Hematopoietic multipotent progenitor cell (in vitro differentiated cells): ENCODE measurements at regions not wholly inside any gene's neighbourhood (a gene's known extent, or its start where the extent isn't known, plus 50 kb on each side); places are given as distances from the start of the nearest gene placed in this dataset.

Experiments
- DNase-seq, 3 donors: peaks; one replicate each; pipeline ENCODE4 v3.0.0-alpha.2; 2011 to 2015; ENCODE audit warnings: low read depth in 2 of 3, low spot score in 2 of 3

- no peak for DNase-seq
Measured at GRCh38 chr4:59831746-59832145, 1368.4 kb upstream of the ADGRL3 start.

GRCh38 chr4:59834943-59835342 is 1365.2 kb upstream of the ADGRL3 start:
- no peak for DNase-seq

GRCh38 chr4:59837751-59838150 is 1362.4 kb upstream of the ADGRL3 start:
- no peak for DNase-seq

DNA sequence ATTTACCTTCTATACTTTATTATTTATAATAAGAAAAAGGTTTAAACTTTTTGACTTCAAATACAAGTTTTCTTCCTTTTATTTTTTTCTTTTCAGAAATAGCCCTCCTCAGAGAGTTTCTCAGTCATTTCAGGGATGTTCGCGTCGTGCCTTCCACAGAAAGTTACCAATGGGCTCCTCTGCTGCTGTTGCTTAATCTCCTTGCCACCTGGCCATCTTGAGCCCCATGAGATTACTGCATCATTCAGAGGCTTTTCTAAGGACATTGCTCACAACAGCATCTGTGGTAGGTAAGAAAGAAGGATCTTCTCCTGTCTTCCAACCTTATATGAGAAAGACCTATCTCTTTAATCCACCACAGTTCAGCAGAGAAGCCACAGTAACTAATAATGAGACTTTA is 1361.9 kb upstream of the ADGRL3 start:
- DNase-seq, result no peak

- DNase-seq, result no peak
Measured at GRCh38 chr4:59841698-59842097, 1358.4 kb upstream of the ADGRL3 start.

DNA sequence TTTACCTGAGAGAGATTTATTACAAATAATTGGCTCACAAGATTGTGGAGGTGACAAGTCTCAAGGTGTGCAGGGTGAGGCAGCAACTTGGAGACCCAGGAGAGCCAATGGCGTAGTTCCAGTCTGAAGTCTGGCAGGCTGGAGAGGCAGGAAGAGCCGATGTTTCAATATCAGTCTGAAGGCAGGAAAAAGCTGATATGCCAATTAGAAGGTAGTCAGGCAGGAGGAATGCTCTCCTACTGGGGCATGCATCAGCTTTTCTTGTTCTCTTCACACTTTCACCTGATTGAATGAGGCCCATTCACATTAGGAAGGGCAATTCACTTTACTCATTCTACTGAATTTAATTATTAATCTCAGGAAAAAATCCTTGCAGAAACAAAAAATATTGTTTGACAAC is 1351.7 kb upstream of the ADGRL3 start:
- DNase-seq, result no peak

GRCh38 chr4:59855630-59856352 is 1344.3 kb upstream of the ADGRL3 start:
- DNase-seq, result no peak

DNA sequence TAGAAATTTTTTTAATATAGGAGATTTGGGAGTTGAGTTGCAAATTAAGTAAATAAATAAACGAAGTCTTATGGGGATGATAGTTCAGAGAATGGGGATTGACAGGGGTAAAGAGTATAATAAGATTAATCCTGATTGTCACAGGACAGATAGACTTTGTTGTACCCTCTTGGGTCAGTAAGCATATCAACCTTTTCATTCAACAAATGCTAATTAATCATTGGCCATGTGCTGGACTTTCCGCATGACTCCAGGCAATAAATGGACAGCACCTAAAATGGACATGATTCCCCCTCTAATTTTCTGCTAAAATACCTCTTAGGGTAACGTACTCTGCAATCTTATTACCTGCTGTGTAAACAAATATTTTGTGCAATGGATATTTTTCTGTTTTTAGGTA is 1331.1 kb upstream of the ADGRL3 start:
- no peak for DNase-seq

DNA sequence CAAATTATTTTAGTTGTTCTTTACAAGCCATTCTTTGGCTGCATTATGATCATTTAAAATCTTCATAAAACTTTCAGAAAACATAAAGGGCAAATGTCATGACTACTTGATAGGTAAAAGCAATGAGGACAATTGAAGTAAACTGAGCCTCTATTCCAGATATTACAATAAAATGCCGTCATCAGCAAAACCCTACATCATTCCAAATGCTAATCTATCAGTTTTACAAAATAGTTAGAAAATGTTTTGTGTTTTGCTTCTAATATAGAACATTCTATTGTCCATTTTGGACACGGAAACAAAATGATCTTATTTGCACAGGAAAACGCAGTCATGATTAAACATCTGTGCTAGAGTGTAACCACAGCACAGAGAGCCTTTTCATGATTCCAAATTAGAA is 1330.6 kb upstream of the ADGRL3 start:
- DNase-seq, result no peak

GRCh38 chr4:59881632-59882031 is 1318.5 kb upstream of the ADGRL3 start:
- no peak for DNase-seq

GRCh38 chr4:59904331-59904730 is 1295.8 kb upstream of the ADGRL3 start:
- DNase-seq, result no peak

- DNase-seq, result no peak
Measured at GRCh38 chr4:59920416-59920815, 1279.7 kb upstream of the ADGRL3 start.

- DNase-seq, result no peak
Measured at GRCh38 chr4:59925290-59925689, 1274.8 kb upstream of the ADGRL3 start.

DNA sequence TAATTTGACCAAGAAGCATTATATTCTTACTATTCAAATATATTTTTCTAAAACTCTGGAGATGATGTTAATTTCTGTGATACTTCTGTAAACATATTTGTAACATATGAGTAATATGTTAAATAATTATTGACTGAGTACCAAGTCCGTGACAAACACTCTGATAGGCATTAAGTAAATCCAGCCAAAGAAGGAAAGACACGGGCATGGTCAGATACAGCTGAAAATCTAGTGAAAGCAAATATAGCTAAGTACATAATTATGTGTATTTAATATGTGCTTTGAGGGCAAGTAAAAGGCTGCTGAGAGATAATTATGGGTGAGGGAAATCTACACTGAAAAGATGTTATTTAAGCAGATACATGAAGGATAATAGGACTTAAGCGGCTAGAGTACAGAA is 1263.6 kb upstream of the ADGRL3 start:
- no peak for DNase-seq

DNA sequence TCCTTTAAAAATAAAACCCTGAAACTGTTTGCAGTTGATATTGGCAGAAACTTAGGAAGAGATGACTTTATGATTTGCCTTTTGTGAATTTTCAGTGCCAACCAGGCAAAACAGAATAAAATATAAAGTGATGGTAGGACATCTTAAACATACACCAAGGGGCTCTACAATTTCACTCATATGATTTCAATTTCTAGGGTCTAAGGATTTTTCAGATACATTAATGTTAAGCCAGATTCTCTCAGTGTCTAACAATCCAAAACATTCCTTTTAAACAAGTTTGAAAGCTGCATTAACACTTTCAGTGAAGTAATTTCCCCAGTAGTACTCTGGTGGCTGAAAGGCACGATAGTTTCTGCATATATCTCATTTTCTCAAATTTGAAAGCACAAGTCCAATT is 1262.0 kb upstream of the ADGRL3 start:
- no peak for DNase-seq

- no peak for DNase-seq
Measured at GRCh38 chr4:59945277-59945676, 1254.8 kb upstream of the ADGRL3 start.

DNA sequence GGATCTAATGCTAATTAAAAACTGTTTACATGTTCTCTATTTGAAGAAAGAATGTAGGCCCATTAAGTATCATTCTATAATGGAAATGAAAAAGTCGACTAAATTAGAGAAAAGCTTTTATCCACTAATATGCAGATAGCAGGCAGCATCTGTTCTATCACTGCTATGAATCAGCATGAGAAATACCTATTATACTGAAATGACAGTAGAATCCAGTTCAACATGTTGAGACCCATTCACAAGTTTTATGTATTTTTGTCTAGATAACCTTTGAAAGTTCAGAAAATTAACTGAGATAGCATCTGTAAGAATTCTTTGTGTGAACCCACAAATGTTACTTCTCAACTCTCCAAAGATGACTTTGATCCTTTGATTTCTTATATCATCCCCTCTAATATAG is 1254.4 kb upstream of the ADGRL3 start:
- no peak for DNase-seq

GRCh38 chr4:59956366-59956765 is 1243.8 kb upstream of the ADGRL3 start:
- DNase-seq, result no peak

- DNase-seq, result no peak
Measured at GRCh38 chr4:59960143-59960542, 1240.0 kb upstream of the ADGRL3 start.

GRCh38 chr4:59966758-59967157 is 1233.4 kb upstream of the ADGRL3 start:
- DNase-seq, result no peak

GRCh38 chr4:59968796-59969195 is 1231.3 kb upstream of the ADGRL3 start:
- no peak for DNase-seq

DNA sequence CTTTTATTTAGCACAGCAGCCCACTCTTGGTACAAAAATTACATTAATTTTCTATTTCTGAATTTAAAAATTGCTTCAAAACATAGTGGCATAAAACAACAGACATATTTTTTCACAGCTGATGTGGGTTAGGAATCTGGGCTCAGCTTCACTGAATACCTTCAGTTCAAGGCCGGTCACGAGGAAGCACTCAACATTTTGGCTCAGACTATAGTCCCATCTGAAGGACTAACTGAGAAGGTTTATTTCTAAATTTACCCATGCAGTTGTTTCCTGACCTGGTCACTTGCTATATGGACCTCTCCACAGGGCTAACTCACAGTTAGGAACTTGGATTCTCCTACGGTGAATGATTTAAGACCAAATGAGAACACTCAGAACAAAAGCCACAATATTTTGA is 1230.2 kb upstream of the ADGRL3 start:
- no peak for DNase-seq

DNA sequence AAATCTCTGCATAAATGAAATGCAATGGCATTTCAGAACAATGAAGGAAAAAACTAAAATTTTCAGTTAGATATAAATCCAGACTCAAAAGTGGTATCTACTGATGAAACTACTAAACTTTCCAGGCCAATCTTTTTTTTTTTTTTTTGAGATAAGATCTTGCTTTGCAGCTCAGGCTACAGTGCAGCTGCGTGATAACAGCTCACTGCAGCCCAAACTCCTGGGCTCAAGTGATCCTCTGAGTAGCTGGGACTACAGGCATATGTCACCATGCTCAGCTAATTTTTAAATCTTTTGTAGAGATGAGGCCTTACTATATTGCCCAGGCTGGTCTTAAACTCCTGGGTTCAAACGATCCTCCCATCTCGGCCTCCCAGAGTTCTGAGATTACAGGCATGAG is 1228.2 kb upstream of the ADGRL3 start:
- DNase-seq, result no peak
